Fibroblast of skin of right biceps (primary cell): ENCODE measurements at regions not wholly inside any gene's neighbourhood (a gene's known extent, or its start where the extent isn't known, plus 50 kb on each side); places are given as distances from the start of the nearest gene placed in this dataset.
"Not testable (repeated sequence)": the region's sequence is repeated elsewhere in the genome, so short reads cannot be mapped to it uniquely, and the experiment has no call there.

ENCODE experiments used
- DNase-seq: peaks from one replicate; pipeline ENCODE4 v3.0.0-alpha.2; 2013

GRCh38 chr3:194028434-194029004, 107.4 kb upstream of the HES1 start:
- no peak for DNase-seq

- no peak for DNase-seq
Measured at GRCh38 chr3:194029846-194030245, 106.1 kb upstream of the HES1 start.

- no peak for DNase-seq
Measured at GRCh38 chr3:194030372-194030771, 105.6 kb upstream of the HES1 start.

GRCh38 chr3:194031349-194031748, 104.6 kb upstream of the HES1 start:
- DNase-seq = no peak

GRCh38 chr3:194031867-194032635, 103.9 kb upstream of the HES1 start:
- DNase-seq = no peak

- DNase-seq = no peak
Measured at GRCh38 chr3:194032828-194033435, 103.0 kb upstream of the HES1 start.

GRCh38 chr3:194034346-194035336, 101.3 kb upstream of the HES1 start:
- no peak for DNase-seq

GRCh38 chr3:194035406-194036138, 100.4 kb upstream of the HES1 start:
- DNase-seq = no peak

GRCh38 chr3:194036842-194037241, 99.1 kb upstream of the HES1 start:
- DNase-seq = no peak

- not testable (repeated sequence) for DNase-seq
Measured at GRCh38 chr3:194038346-194038745, 97.6 kb upstream of the HES1 start.

GRCh38 chr3:194038960-194039359, 97.0 kb upstream of the HES1 start:
- DNase-seq = no peak

GRCh38 chr3:194040516-194041273, 95.3 kb upstream of the HES1 start:
- no peak for DNase-seq

- peak; percentile 91 for DNase-seq
Measured at GRCh38 chr3:194042927-194043326, 93.0 kb upstream of the HES1 start.

GRCh38 chr3:194043516-194043915, 92.4 kb upstream of the HES1 start:
- peak; percentile 81 for DNase-seq

GRCh38 chr3:194045289-194045688, 90.7 kb upstream of the HES1 start:
- no peak for DNase-seq

- DNase-seq = no peak
Measured at GRCh38 chr3:194045919-194046318, 90.0 kb upstream of the HES1 start.

- no peak for DNase-seq
Measured at GRCh38 chr3:194046531-194046930, 89.4 kb upstream of the HES1 start.

GRCh38 chr3:194046995-194047645, 88.8 kb upstream of the HES1 start:
- no peak for DNase-seq

- no peak for DNase-seq
Measured at GRCh38 chr3:194049394-194049793, 86.6 kb upstream of the HES1 start.

- DNase-seq = no peak
Measured at GRCh38 chr3:194050782-194051320, 85.1 kb upstream of the HES1 start.
